Stimulated activated memory B cell treated with anti-CD40 and anti-IgM and Interleukin-4, amounts not matched to agents 10 μg/mL and 1 μg/mL and 100 μg/mL, for 72 hours (primary cell): ENCODE measurements at regions not wholly inside any gene's neighbourhood (a gene's known extent, or its start where the extent isn't known, plus 50 kb on each side); places are given as distances from the start of the nearest gene placed in this dataset.
"Not testable (repeated sequence)": the region's sequence is repeated elsewhere in the genome, so short reads cannot be mapped to it uniquely, and the experiment has no call there.

Source experiments
- ATAC-seq: fragments of 150-1000 bp; cut with Tn5 transposase; 2 replicates; pipeline ENCODE4 v1.10.0; 2021
- H3K27ac Mint-ChIP-seq: one replicate; pipeline ENCODE4 v1.8.0; 2022; ENCODE audit warnings: mild to moderate bottlenecking, mixed read lengths
- H3K27me3 Mint-ChIP-seq: one replicate; pipeline ENCODE4 v1.8.0; 2022; ENCODE audit warnings: mixed read lengths
- H3K36me3 Mint-ChIP-seq: one replicate; pipeline ENCODE4 v1.8.0; 2022; ENCODE audit warnings: mixed read lengths
- H3K4me1 Mint-ChIP-seq: one replicate; pipeline ENCODE4 v1.8.0; 2022; ENCODE audit warnings: mixed read lengths
- H3K4me3 Mint-ChIP-seq: one replicate; pipeline ENCODE4 v1.8.0; 2022; ENCODE audit warnings: mild to moderate bottlenecking, moderate library complexity, mixed read lengths
- H3K9me3 Mint-ChIP-seq: one replicate; pipeline ENCODE4 v1.8.0; 2022; ENCODE audit warnings: mixed read lengths

DNA sequence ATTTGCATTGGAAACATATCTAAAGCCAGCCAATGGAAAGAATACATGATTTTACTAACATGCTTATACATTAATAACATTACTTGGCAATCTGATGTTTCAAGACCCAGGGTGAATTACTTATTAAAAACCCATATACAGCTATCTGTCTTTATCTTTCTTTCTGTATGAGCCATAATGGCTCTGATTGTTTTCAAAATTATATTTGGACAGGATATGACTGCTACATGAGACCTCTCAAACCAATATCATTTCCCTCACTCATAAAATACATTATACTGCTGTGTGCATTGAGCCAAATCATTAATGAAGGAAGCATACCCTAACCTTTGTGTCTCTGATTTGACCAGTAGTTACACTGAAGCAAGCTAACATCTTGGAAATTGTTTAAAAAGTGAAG lies 205.9 kb upstream of the DPYD start:
- no peaks in the 10 kb centered on the region for H3K27me3 Mint-ChIP-seq
- H3K4me3 Mint-ChIP-seq: no peak overlapping the region
- no peak for ATAC-seq
- H3K27ac Mint-ChIP-seq: no peak overlapping the region
- no peaks in the 10 kb centered on the region for H3K4me1 Mint-ChIP-seq
- peaks cover 7% of the 10 kb centered on the region for H3K9me3 Mint-ChIP-seq
- H3K36me3 Mint-ChIP-seq: no peaks in the 10 kb centered on the region

GRCh38 chr1:98121646-98122045 lies 200.8 kb upstream of the DPYD start:
- H3K9me3 Mint-ChIP-seq: peaks cover 7% of the 10 kb centered on the region
- H3K27ac Mint-ChIP-seq: no peak overlapping the region
- H3K4me3 Mint-ChIP-seq: no peak overlapping the region
- no peaks in the 10 kb centered on the region for H3K36me3 Mint-ChIP-seq
- no peaks in the 10 kb centered on the region for H3K4me1 Mint-ChIP-seq
- no peaks in the 10 kb centered on the region for H3K27me3 Mint-ChIP-seq
- ATAC-seq: no peak

- no peak overlapping the region for H3K27ac Mint-ChIP-seq
- no peaks in the 10 kb centered on the region for H3K36me3 Mint-ChIP-seq
- no peak for ATAC-seq
- H3K4me1 Mint-ChIP-seq: no peaks in the 10 kb centered on the region
- H3K4me3 Mint-ChIP-seq: no peak overlapping the region
- H3K27me3 Mint-ChIP-seq: no peaks in the 10 kb centered on the region
- peaks cover 3% of the 10 kb centered on the region for H3K9me3 Mint-ChIP-seq
These were observed 199.0 kb upstream of the DPYD start for GRCh38 chr1:98119796-98120195.

GRCh38 chr1:98113811-98114210 lies 193.0 kb upstream of the DPYD start:
- Mint-ChIP-seq H3K4me1 (no peaks in the 10 kb centered on the region), H3K27ac (no peak overlapping the region), H3K4me3 (no peak overlapping the region), H3K9me3 (no peaks in the 10 kb centered on the region), H3K27me3 (no peaks in the 10 kb centered on the region), H3K36me3 (no peaks in the 10 kb centered on the region)
- no peak for ATAC-seq

- ATAC-seq: no peak
- no peaks in the 10 kb centered on the region for H3K36me3 Mint-ChIP-seq
- H3K4me3 Mint-ChIP-seq: no peak overlapping the region
- no peaks in the 10 kb centered on the region for H3K27me3 Mint-ChIP-seq
- H3K4me1 Mint-ChIP-seq: no peaks in the 10 kb centered on the region
- H3K27ac Mint-ChIP-seq: no peak overlapping the region
- H3K9me3 Mint-ChIP-seq: peaks cover 8% of the 10 kb centered on the region
These were observed 191.8 kb upstream of the DPYD start for GRCh38 chr1:98112626-98113025.

GRCh38 chr1:98110674-98111073 lies 189.8 kb upstream of the DPYD start:
- H3K27me3 Mint-ChIP-seq: no peaks in the 10 kb centered on the region
- no peaks in the 10 kb centered on the region for H3K36me3 Mint-ChIP-seq
- no peak overlapping the region for H3K27ac Mint-ChIP-seq
- ATAC-seq: no peak
- H3K4me1 Mint-ChIP-seq: no peaks in the 10 kb centered on the region
- peaks cover 20% of the 10 kb centered on the region for H3K9me3 Mint-ChIP-seq
- no peak overlapping the region for H3K4me3 Mint-ChIP-seq

DNA sequence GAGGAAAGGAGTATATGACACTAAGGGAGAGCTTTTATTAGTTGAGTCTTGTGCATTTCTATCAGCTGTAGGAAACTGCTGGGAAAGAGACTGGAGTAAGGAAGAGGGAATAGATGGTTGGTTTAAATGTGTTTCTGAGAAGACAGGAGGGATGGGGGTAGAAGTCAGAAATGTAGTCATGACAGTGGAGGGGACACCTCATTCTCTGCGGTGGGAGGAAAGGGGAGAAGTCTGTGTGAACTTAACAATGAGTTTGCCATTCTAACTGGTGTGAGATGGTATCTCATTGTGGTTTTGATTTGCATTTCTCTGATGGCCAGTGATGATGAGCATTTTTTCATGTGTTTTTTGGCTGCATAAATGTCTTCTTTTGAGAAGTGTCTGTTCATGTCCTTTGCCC lies 187.5 kb upstream of the DPYD start:
- not testable (repeated sequence) for H3K27me3 Mint-ChIP-seq, H3K36me3 Mint-ChIP-seq, ATAC-seq, H3K4me3 Mint-ChIP-seq, H3K4me1 Mint-ChIP-seq, H3K27ac Mint-ChIP-seq
- H3K9me3 Mint-ChIP-seq: peaks cover 20% of the 10 kb centered on the region

DNA sequence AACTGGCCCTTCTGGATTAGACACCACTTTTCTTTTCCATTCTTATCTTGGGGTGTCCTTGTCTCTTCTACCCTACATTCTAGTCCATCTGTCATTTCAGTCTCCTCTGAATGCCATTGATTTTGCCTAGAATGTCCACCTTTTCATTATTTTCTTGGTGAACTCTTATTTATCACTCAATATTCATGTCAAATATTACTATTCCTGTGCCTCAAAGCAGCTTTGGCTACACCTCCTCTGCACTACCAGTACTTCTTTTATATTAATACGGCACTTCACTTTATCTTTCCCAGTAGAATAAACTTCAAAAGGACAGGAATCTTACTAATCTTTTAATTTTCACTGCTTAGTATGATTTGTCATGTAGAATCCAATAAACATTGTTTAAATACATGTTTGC lies 186.4 kb upstream of the DPYD start:
- H3K4me3 Mint-ChIP-seq: no peak overlapping the region
- H3K4me1 Mint-ChIP-seq: no peaks in the 10 kb centered on the region
- ATAC-seq: no peak
- H3K27ac Mint-ChIP-seq: no peak overlapping the region
- peaks cover 20% of the 10 kb centered on the region for H3K9me3 Mint-ChIP-seq
- H3K36me3 Mint-ChIP-seq: no peaks in the 10 kb centered on the region
- no peaks in the 10 kb centered on the region for H3K27me3 Mint-ChIP-seq

GRCh38 chr1:98104289-98104688 lies 183.5 kb upstream of the DPYD start:
- H3K4me3 Mint-ChIP-seq: no peak overlapping the region
- H3K9me3 Mint-ChIP-seq: peaks cover 20% of the 10 kb centered on the region
- no peak overlapping the region for H3K27ac Mint-ChIP-seq
- no peaks in the 10 kb centered on the region for H3K4me1 Mint-ChIP-seq
- no peaks in the 10 kb centered on the region for H3K36me3 Mint-ChIP-seq
- ATAC-seq: no peak
- no peaks in the 10 kb centered on the region for H3K27me3 Mint-ChIP-seq

DNA sequence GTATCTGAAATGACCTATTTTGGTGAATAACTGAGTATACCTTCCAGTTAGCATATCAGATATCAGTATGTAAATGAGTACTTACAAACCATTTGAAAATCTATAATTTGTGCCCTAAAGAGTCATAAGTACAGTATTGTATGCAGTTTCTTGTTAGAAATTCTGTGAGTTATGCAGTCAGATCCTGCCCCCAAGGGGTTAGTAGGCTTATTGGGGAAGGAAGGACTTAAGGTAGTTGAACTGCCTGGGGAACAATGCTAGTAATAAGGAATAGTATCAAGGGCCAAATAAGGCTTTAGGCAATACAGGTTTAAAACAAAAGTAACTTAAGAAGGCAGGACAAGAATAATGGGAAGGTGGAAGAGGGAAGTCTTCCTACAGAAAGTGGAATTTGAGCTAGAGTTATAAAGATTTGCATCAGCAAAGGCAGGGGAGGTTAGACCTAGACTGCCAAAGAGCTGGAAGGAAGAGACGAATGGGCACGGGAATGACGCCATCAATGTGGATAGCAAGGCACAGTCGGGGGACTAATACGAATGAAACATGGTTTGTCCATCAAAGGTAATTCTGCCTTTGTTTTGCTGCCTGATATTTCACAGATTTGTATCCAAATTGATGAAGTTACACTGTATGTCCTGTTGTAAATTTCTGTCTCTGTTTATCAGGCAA lies 182.9 kb upstream of the DPYD start:
- no peak for ATAC-seq
- Mint-ChIP-seq H3K9me3 (peaks cover 20% of the 10 kb centered on the region), H3K4me3 (no peak overlapping the region), H3K4me1 (no peaks in the 10 kb centered on the region), H3K36me3 (no peaks in the 10 kb centered on the region), H3K27me3 (no peaks in the 10 kb centered on the region), H3K27ac (no peak overlapping the region)

DNA sequence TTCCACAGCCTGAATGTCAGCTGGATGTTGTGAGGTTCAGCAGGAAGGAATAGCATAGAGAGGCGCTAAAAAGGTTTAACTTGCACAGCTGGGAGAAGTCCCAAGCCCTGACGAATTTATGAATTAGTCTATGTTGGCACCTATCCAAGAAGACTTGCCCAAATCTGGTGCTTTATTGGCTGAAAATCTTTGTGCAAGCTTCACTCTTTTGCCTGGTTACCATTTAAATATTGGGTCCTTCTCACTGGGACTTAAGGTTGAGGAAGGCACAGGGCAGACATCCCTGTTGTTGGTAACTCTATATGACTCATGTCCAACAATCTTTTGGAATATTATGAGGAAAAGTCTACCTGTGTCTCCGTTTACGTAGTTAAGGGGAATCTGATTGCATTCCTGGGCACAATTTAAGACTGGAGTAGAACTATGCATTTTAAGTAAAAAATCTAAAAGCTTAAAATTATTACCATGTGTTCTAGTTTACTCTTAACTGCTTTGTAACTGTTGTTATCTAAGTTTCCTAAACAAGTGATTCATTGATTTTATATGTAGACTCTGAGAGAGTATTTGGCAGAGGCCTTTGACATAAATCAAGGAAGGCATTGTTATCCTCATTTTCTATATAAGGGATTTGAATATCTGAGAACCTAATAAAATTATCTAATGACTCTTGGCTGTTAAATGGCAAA lies 181.7 kb upstream of the DPYD start:
- H3K4me3 Mint-ChIP-seq: no peak overlapping the region
- H3K27ac Mint-ChIP-seq: no peak overlapping the region
- H3K4me1 Mint-ChIP-seq: no peaks in the 10 kb centered on the region
- peaks cover 11% of the 10 kb centered on the region for H3K9me3 Mint-ChIP-seq
- no peak for ATAC-seq
- H3K36me3 Mint-ChIP-seq: no peaks in the 10 kb centered on the region
- no peaks in the 10 kb centered on the region for H3K27me3 Mint-ChIP-seq

DNA sequence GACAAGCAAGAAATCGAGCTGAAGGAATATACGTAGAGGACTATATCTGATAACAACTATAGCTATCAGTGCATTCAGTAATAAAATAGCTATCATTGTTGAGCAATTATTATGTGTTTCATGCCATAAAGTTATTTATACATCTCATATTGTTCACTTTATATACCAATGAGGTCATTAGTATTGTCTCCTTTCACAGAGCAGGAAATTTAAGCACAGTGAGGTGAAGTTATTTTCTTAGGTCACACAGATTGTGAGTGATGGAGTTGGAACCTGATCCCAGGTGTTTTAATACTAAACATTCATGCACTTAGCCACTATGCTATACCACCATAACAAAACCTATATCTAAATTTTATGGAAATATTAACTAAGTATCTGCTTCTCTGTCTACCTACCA lies 180.5 kb upstream of the DPYD start:
- peaks cover 6% of the 10 kb centered on the region for H3K9me3 Mint-ChIP-seq
- no peak overlapping the region for H3K4me3 Mint-ChIP-seq
- no peak overlapping the region for H3K27ac Mint-ChIP-seq
- no peaks in the 10 kb centered on the region for H3K27me3 Mint-ChIP-seq
- no peaks in the 10 kb centered on the region for H3K36me3 Mint-ChIP-seq
- H3K4me1 Mint-ChIP-seq: no peaks in the 10 kb centered on the region
- ATAC-seq: no peak

GRCh38 chr1:98099501-98099900 lies 178.7 kb upstream of the DPYD start:
- Mint-ChIP-seq H3K4me1 (no peaks in the 10 kb centered on the region), H3K27me3 (no peaks in the 10 kb centered on the region), H3K27ac (no peak overlapping the region), H3K4me3 (no peak overlapping the region), H3K9me3 (no peaks in the 10 kb centered on the region), H3K36me3 (no peaks in the 10 kb centered on the region)
- ATAC-seq: no peak

GRCh38 chr1:98098473-98098872 lies 177.6 kb upstream of the DPYD start:
- no peaks in the 10 kb centered on the region for H3K4me1 Mint-ChIP-seq
- no peaks in the 10 kb centered on the region for H3K27me3 Mint-ChIP-seq
- no peaks in the 10 kb centered on the region for H3K9me3 Mint-ChIP-seq
- no peaks in the 10 kb centered on the region for H3K36me3 Mint-ChIP-seq
- no peak overlapping the region for H3K27ac Mint-ChIP-seq
- ATAC-seq: no peak
- H3K4me3 Mint-ChIP-seq: no peak overlapping the region

- Mint-ChIP-seq H3K4me3 (no peak overlapping the region), H3K36me3 (no peaks in the 10 kb centered on the region), H3K4me1 (no peaks in the 10 kb centered on the region), H3K27me3 (no peaks in the 10 kb centered on the region), H3K9me3 (no peaks in the 10 kb centered on the region), H3K27ac (no peak overlapping the region)
- ATAC-seq: no peak
These were observed 169.5 kb upstream of the DPYD start for GRCh38 chr1:98090351-98090750.

DNA sequence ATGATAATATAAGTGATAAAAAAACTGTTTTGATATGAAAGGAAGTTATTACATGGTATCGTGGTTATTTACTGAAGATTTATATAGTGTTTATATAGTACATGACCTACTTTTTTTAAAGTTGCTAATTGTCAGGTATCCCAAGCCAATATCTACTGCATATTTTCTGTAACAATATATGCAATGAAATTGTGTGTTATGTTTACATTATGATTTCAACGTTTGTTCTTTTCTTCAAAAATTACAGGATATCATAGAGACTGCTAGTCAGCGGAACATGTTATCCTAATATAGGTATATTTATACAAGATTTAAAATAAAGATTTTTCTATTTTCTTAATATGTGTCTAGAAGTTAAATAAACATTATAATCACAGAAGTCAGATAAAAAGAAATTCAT lies 167.5 kb upstream of the DPYD start:
- Mint-ChIP-seq H3K36me3 (no peaks in the 10 kb centered on the region), H3K27me3 (no peaks in the 10 kb centered on the region), H3K4me1 (no peaks in the 10 kb centered on the region), H3K4me3 (no peak overlapping the region), H3K27ac (no peak overlapping the region), H3K9me3 (no peaks in the 10 kb centered on the region)
- ATAC-seq: no peak
